OCI-LY7 (cell line): ENCODE measurements at regions not wholly inside any gene's neighbourhood (a gene's known extent, or its start where the extent isn't known, plus 50 kb on each side); places are given as distances from the start of the nearest gene placed in this dataset.

Experiments used
- BruUV-seq: library from RNA; stranded (reverse); fragments of 400-500 nt; replicated peaks from 2 replicates; lab custom pipeline; 2021; lab: Mats Ljungman, UMichigan
- CTCF ChIA-PET: fragments of 300-600 bp; sonication (Branson Sonifier 250); formaldehyde crosslinking; loops from one replicate; lab custom pipeline; 2022; ENCODE audit warnings: antibody characterized with exemption; ENCODE audit not compliant: unreplicated experiment; lab: Charles Lee
- POLR2A ChIA-PET: fragments of 300-600 bp; sonication (Branson Sonifier 250); formaldehyde crosslinking; loops from one replicate; lab custom pipeline; 2022; ENCODE audit warnings: antibody characterized with exemption; lab: Charles Lee
- DNase-seq: peaks from one replicate; pipeline ENCODE4 v3.0.0-alpha.2; 2015; ENCODE audit warnings: low spot score
- H2AFZ ChIP-seq: fragments of 200-600 bp; sonication (generic), shearing (Covaris generic); 2 replicates; pipeline ENCODE4 v1.6.1; 2014; ENCODE audit warnings: mild to moderate bottlenecking, antibody characterized with exemption, low read length, moderate library complexity
- H3K27ac ChIP-seq: fragments of 200-600 bp; sonication (generic); 2 replicates; pipeline ENCODE4 v1.5.1; 2014; ENCODE audit warnings: mixed run types, low read depth, mild to moderate bottlenecking, moderate library complexity, low read length, inconsistent platforms; ENCODE audit not compliant: poor library complexity, severe bottlenecking
- H3K36me3 ChIP-seq: fragments of 200-600 bp; sonication (generic); 2 replicates; pipeline ENCODE4 v1.6.1; 2014; ENCODE audit warnings: mild to moderate bottlenecking, antibody characterized with exemption, low read length, moderate library complexity, mixed read lengths; ENCODE audit not compliant: insufficient read depth
- H3K4me1 ChIP-seq: fragments of 200-600 bp; sonication (generic); 2 replicates; pipeline ENCODE4 v1.5.1; 2014; ENCODE audit warnings: mild to moderate bottlenecking, low read length; ENCODE audit not compliant: insufficient read depth, poor library complexity, severe bottlenecking
- H3K4me2 ChIP-seq: fragments of 200-600 bp; sonication (generic); 2 replicates; pipeline ENCODE4 v1.6.1; 2014; ENCODE audit warnings: mild to moderate bottlenecking, low read length
- H3K4me3 ChIP-seq: fragments of 200-600 bp; sonication (generic); 2 replicates; pipeline ENCODE4 v1.5.1; 2014; ENCODE audit warnings: mild to moderate bottlenecking, low read depth, low read length; ENCODE audit not compliant: poor library complexity, severe bottlenecking
- H3K79me2 ChIP-seq: fragments of 200-600 bp; sonication (generic); 2 replicates; pipeline ENCODE4 v1.6.1; 2016; ENCODE audit warnings: low read depth, mild to moderate bottlenecking, low read length, moderate library complexity, mixed read lengths; ENCODE audit not compliant: insufficient read depth
- H3K9me2 ChIP-seq: fragments of 200-600 bp; sonication (generic); 2 replicates; pipeline ENCODE4 v1.6.1; 2016; ENCODE audit warnings: mild to moderate bottlenecking, low read length, mixed read lengths; ENCODE audit not compliant: insufficient read depth
- H3K9me3 ChIP-seq: fragments of 200-600 bp; sonication (generic); 2 replicates; pipeline ENCODE4 v1.6.1; 2014; ENCODE audit warnings: mild to moderate bottlenecking, mixed run types, low read length, mixed read lengths
- H4K20me1 ChIP-seq: fragments of 200-600 bp; sonication (generic); 2 replicates; pipeline ENCODE4 v1.6.1; 2014; ENCODE audit warnings: mild to moderate bottlenecking, antibody characterized with exemption, low read length, moderate library complexity, mixed read lengths; ENCODE audit not compliant: insufficient read depth
- CTCF ChIP-seq: fragments of 200-600 bp; sonication (generic); conservative IDR thresholded peaks from 2 replicates; pipeline ENCODE4 v1.5.1; 2014; ENCODE audit warnings: mild to moderate bottlenecking, antibody characterized with exemption, low read length, moderate library complexity, mixed read lengths
- EZH2phosphoT487 ChIP-seq: fragments of 200-600 bp; sonication (generic); IDR thresholded peaks from 2 replicates; pipeline ENCODE4 v1.6.1; 2018; ENCODE audit warnings: low read depth, borderline replicate concordance, mild to moderate bottlenecking, mixed run types, antibody characterized with exemption, low read length, moderate library complexity, mixed read lengths
- intact Hi-C: fragments of 100-400 bp; cut with micrococcal nuclease; formaldehyde crosslinking; loops from one replicate; pipeline ENCODE4 v1.10.0; 2022; ENCODE audit not compliant: unreplicated experiment

- H3K9me2 ChIP-seq, result no peaks in the 10 kb centered on the region
- no peak overlapping the region for H3K27ac ChIP-seq
- no peak for TF ChIP-seq EZH2phosphoT487
- H3K9me3 ChIP-seq, result no peaks in the 10 kb centered on the region
- ChIA-PET POLR2A (no interaction called here), CTCF (no interaction called here)
- no peaks in the 10 kb centered on the region for H4K20me1 ChIP-seq
- BruUV-seq, result no TSS peak
- H3K36me3 ChIP-seq, result no peaks in the 10 kb centered on the region
- H2AFZ ChIP-seq, result no peak overlapping the region
- H3K4me1 ChIP-seq, result no peaks in the 10 kb centered on the region
- H3K4me3 ChIP-seq, result no peak overlapping the region
- intact Hi-C loops, result no loop called here
- no peak for DNase-seq
- no peaks in the 10 kb centered on the region for H3K79me2 ChIP-seq
- no peak overlapping the region for H3K4me2 ChIP-seq
Observed at GRCh38 chr4:36502350-36502749, 220.9 kb downstream of the DTHD1 start.

GRCh38 chr4:36508394-36508793, 227.0 kb downstream of the DTHD1 start:
- H4K20me1 ChIP-seq, result no peaks in the 10 kb centered on the region
- no peaks in the 10 kb centered on the region for H3K9me3 ChIP-seq
- no peak for DNase-seq
- H3K4me3 ChIP-seq, result no peak overlapping the region
- H3K36me3 ChIP-seq, result no peaks in the 10 kb centered on the region
- CTCF ChIA-PET, result no interaction called here
- H3K4me2 ChIP-seq, result no peak overlapping the region
- TF ChIP-seq CTCF, result no peak
- TF ChIP-seq EZH2phosphoT487, result no peak
- intact Hi-C loops, result no loop called here
- BruUV-seq, result no TSS peak
- H3K9me2 ChIP-seq, result no peaks in the 10 kb centered on the region
- H3K4me1 ChIP-seq, result no peaks in the 10 kb centered on the region
- H2AFZ ChIP-seq, result no peak overlapping the region
- POLR2A ChIA-PET, result no interaction called here
- H3K27ac ChIP-seq, result no peak overlapping the region
- H3K79me2 ChIP-seq, result no peaks in the 10 kb centered on the region

- no peaks in the 10 kb centered on the region for H3K36me3 ChIP-seq
- no peak overlapping the region for H3K27ac ChIP-seq
- H3K4me1 ChIP-seq, result no peaks in the 10 kb centered on the region
- H3K4me2 ChIP-seq, result no peak overlapping the region
- no peak overlapping the region for H2AFZ ChIP-seq
- no peak for TF ChIP-seq EZH2phosphoT487
- no peak for TF ChIP-seq CTCF
- DNase-seq, result no peak
- H3K9me2 ChIP-seq, result no peaks in the 10 kb centered on the region
- no peaks in the 10 kb centered on the region for H4K20me1 ChIP-seq
- ChIA-PET POLR2A (no interaction called here), CTCF (no interaction called here)
- H3K79me2 ChIP-seq, result no peaks in the 10 kb centered on the region
- intact Hi-C loops, result no loop called here
- BruUV-seq, result no TSS peak
- H3K4me3 ChIP-seq, result no peak overlapping the region
- H3K9me3 ChIP-seq, result no peaks in the 10 kb centered on the region
Observed at GRCh38 chr4:36509845-36510244, 228.4 kb downstream of the DTHD1 start.
